ENCODE measurements at regions not wholly inside any gene's neighbourhood (a gene's known extent, or its start where the extent isn't known, plus 50 kb on each side); places are given as distances from the start of the nearest gene placed in this dataset.

DNA sequence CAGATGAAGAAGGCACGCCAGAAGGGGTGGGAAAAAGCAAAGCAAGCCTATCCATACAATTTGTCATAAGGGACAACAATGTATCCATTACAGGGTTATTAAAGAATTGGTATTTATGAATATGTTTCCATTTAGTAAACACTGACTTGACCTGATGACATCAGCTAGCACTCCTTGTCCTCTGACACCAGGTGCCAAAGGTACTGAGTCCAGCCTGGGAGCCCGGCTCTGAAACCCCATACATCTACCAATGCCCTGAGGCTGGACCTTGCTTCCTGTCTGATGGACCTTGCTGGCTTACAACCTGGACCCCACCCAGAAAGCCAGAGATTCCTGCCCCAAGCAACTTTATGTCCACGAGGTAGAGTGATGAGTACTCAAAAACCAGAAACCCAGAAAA, 263.0 kb upstream of the ATP11B start:
- Histone ChIP-seq H3K9me3 (no peaks in the 10 kb centered on the region), H3K27me3 (replicated peaks in 1 of 2; ENCODE audit: control insufficient read depth in 2 of 2, extremely low read depth in 1 of 2, insufficient read depth in 2 of 2, low read length in 1 of 2) (peaks cover 0 to 5% of the 10 kb centered on the region in 2 experiments), H3K27ac (ENCODE audit: low read length) (no peak overlapping the region), H3K36me3 (ENCODE audit: control insufficient read depth in 2 of 2, extremely low read depth in 1 of 2, insufficient read depth in 1 of 2, low read length in 1 of 2) (no peaks in the 10 kb centered on the region), H3K4me3 (ENCODE audit: control insufficient read depth in 1 of 2, extremely low read depth in 1 of 2, low read length in 1 of 2) (no peak overlapping the region), H3K4me1 (ENCODE audit: control insufficient read depth in 1 of 2, extremely low read depth in 1 of 2, insufficient read depth in 2 of 2, low read length in 2 of 2) (no peaks in the 10 kb centered on the region)
- CTCF ChIA-PET: no interaction called here
- Mint-ChIP-seq H3K4me1 (no peaks in the 10 kb centered on the region), H3K9me3 (peaks cover 0 to 8% (median 1%) of the 10 kb centered on the region in 3 donors), H3K4me3 (no peak overlapping the region), H3K27me3 (peaks cover 2 to 12% of the 10 kb centered on the region in 2 donors), H3K36me3 (no peaks in the 10 kb centered on the region), H3K27ac (peak overlapping the region in 1 of 2 donors; percentile 20)
- DNase-seq (no peak), ATAC-seq (replicated peaks in 1 of 4) (no peak)
- POLR2A ChIA-PET: no interaction called here
- WGBS (ENCODE audit: insufficient coverage): 100% methylated on average over 1 of the region's 3 CpGs

- Mint-ChIP-seq H3K4me3 (no peak overlapping the region), H3K27ac (no peak overlapping the region), H3K4me1 (no peaks in the 10 kb centered on the region), H3K27me3 (peaks cover 0 to 12% of the 10 kb centered on the region in 2 donors), H3K9me3 (peaks cover 0 to 9% (median 5%) of the 10 kb centered on the region in 3 donors), H3K36me3 (no peaks in the 10 kb centered on the region)
- Histone ChIP-seq H3K9me3 (no peaks in the 10 kb centered on the region), H3K27ac (ENCODE audit: low read length) (no peak overlapping the region), H3K4me3 (ENCODE audit: control insufficient read depth in 1 of 2, extremely low read depth in 1 of 2, low read length in 1 of 2) (no peak overlapping the region), H3K27me3 (replicated peaks in 1 of 2; ENCODE audit: control insufficient read depth in 2 of 2, extremely low read depth in 1 of 2, insufficient read depth in 2 of 2, low read length in 1 of 2) (peaks cover 0 to 5% of the 10 kb centered on the region in 2 experiments), H3K36me3 (ENCODE audit: control insufficient read depth in 2 of 2, extremely low read depth in 1 of 2, insufficient read depth in 1 of 2, low read length in 1 of 2) (no peaks in the 10 kb centered on the region), H3K4me1 (ENCODE audit: control insufficient read depth in 1 of 2, extremely low read depth in 1 of 2, insufficient read depth in 2 of 2, low read length in 2 of 2) (no peaks in the 10 kb centered on the region)
- WGBS (ENCODE audit: insufficient coverage): 100% methylated on average over 1 of the region's 2 CpGs
- ATAC-seq (replicated peaks in 1 of 4) (no peak), DNase-seq (no peak)
- ChIA-PET CTCF (no interaction called here), POLR2A (no interaction called here)
These were observed 259.9 kb upstream of the ATP11B start for GRCh38 chr3:182533394-182533793.

DNA sequence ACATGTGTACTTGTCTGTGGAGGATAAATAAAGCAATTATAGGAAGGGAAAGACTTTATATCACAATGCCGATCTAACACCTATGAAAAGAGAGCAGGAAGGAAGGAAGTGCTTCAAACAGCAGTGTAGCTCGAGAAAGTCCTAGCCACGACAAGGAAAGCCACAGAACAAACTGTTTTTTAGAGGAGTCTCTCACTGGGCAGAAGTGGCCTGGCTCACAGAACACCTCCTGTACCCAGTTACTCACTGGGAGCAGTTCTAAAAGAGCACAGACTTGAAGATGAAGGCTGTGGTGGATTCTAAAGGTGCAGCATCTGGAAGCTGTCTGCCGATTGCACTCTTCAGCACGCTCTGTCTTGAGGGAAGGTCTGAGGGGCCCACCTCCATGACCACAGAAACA, 248.8 kb upstream of the ATP11B start:
- Mint-ChIP-seq H3K27me3 (peaks cover 3 to 4% of the 10 kb centered on the region in 2 donors), H3K27ac (no peak overlapping the region), H3K9me3 (peaks cover 0 to 7% (median 2%) of the 10 kb centered on the region in 3 donors), H3K4me1 (no peaks in the 10 kb centered on the region), H3K4me3 (no peak overlapping the region), H3K36me3 (no peaks in the 10 kb centered on the region)
- DNase-seq: no peak
- Histone ChIP-seq H3K36me3 (ENCODE audit: control insufficient read depth in 2 of 2, extremely low read depth in 1 of 2, insufficient read depth in 1 of 2, low read length in 1 of 2) (no peaks in the 10 kb centered on the region), H3K27ac (ENCODE audit: low read length) (no peak overlapping the region), H3K27me3 (replicated peaks in 1 of 2; ENCODE audit: control insufficient read depth in 2 of 2, extremely low read depth in 1 of 2, insufficient read depth in 2 of 2, low read length in 1 of 2) (no peaks in the 10 kb centered on the region), H3K4me3 (ENCODE audit: control insufficient read depth in 1 of 2, extremely low read depth in 1 of 2, low read length in 1 of 2) (no peak overlapping the region), H3K9me3 (no peaks in the 10 kb centered on the region), H3K4me1 (ENCODE audit: control insufficient read depth in 1 of 2, extremely low read depth in 1 of 2, insufficient read depth in 2 of 2, low read length in 2 of 2) (no peaks in the 10 kb centered on the region)
- no peak for ATAC-seq (replicated peaks in 1 of 4)
- ChIA-PET CTCF (no interaction called here), POLR2A (no interaction called here)
- WGBS (ENCODE audit: insufficient coverage): 0% methylated on average over 2 of the region's 5 CpGs

GRCh38 chr3:182562274-182562673, 231.0 kb upstream of the ATP11B start:
- Histone ChIP-seq H3K4me1 (ENCODE audit: control insufficient read depth in 1 of 2, extremely low read depth in 1 of 2, insufficient read depth in 2 of 2, low read length in 2 of 2) (no peaks in the 10 kb centered on the region), H3K4me3 (ENCODE audit: control insufficient read depth in 1 of 2, extremely low read depth in 1 of 2, low read length in 1 of 2) (no peak overlapping the region), H3K9me3 (no peaks in the 10 kb centered on the region), H3K27ac (ENCODE audit: low read length) (no peak overlapping the region), H3K27me3 (replicated peaks in 1 of 2; ENCODE audit: control insufficient read depth in 2 of 2, extremely low read depth in 1 of 2, insufficient read depth in 2 of 2, low read length in 1 of 2) (no peaks in the 10 kb centered on the region), H3K36me3 (ENCODE audit: control insufficient read depth in 2 of 2, extremely low read depth in 1 of 2, insufficient read depth in 1 of 2, low read length in 1 of 2) (no peaks in the 10 kb centered on the region)
- no peaks in the 10 kb centered on the region for H3K4me1 Mint-ChIP-seq
- no peaks in the 10 kb centered on the region for H3K36me3 Mint-ChIP-seq
- peaks cover 15 to 16% of the 10 kb centered on the region in 2 donors for H3K27me3 Mint-ChIP-seq
- WGBS (ENCODE audit: insufficient coverage): no CpG with 5 or more reads among the region's 2 CpGs
- ChIA-PET CTCF (no interaction called here), POLR2A (no interaction called here)
- peaks cover 0 to 16% (median 3%) of the 10 kb centered on the region in 3 donors for H3K9me3 Mint-ChIP-seq
- no peak overlapping the region for H3K4me3 Mint-ChIP-seq
- ATAC-seq (replicated peaks in 1 of 4): no peak
- no peak overlapping the region for H3K27ac Mint-ChIP-seq
- no peak for DNase-seq

DNA sequence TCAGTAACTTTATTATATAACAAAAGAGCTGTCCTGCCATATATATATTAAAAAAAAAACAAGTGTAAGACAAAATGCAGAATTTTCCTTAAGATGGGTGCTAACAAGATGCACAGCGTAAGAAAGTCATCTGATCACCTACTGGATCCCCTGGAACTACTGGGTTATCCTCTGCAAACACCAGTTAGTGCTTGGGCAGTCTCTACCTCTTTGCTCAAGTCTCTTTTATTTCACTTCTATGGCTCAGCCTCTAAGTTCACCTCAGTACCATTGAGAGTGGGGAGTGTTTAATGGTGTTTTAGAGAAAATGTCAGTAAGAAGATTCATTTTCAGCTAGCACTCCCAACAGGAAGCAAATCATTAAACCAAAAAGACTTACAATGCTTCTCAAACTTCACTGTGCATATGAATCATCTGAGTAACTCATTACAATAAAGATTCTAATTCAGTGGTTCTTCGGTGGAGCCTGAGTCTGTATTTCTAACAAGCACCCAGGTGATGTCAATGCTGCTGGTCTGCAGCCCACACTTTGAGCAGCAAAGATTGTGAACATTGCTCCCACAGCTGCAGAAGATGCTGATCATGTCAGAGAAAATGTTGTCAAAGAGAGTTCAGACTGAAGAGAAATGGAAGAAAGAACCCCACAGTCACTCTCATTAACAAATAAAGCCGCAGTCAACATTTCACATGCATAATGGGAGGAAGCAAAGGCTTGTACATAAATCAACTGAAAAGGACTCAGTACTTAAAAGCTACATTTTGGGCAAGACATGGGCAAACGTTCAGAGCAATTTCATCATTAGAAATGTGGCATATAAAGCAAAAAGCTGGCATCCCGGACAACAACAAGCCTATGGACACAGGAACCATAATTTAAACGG, 227.1 kb upstream of the ATP11B start:
- Mint-ChIP-seq H3K9me3 (peaks cover 0 to under 1% (median 0%) of the 10 kb centered on the region in 3 donors), H3K4me3 (no peak overlapping the region), H3K36me3 (no peaks in the 10 kb centered on the region), H3K4me1 (no peaks in the 10 kb centered on the region), H3K27ac (no peak overlapping the region), H3K27me3 (peaks cover 5 to 12% of the 10 kb centered on the region in 2 donors)
- H3K36me3 ChIP-seq (ENCODE audit: control insufficient read depth in 2 of 2, extremely low read depth in 1 of 2, insufficient read depth in 1 of 2, low read length in 1 of 2): no peaks in the 10 kb centered on the region
- no peaks in the 10 kb centered on the region for H3K4me1 ChIP-seq (ENCODE audit: control insufficient read depth in 1 of 2, extremely low read depth in 1 of 2, insufficient read depth in 2 of 2, low read length in 2 of 2)
- ChIA-PET CTCF (no interaction called here), POLR2A (no interaction called here)
- WGBS (ENCODE audit: insufficient coverage): 80% methylated on average over 1 of the region's 6 CpGs
- H3K4me3 ChIP-seq (ENCODE audit: control insufficient read depth in 1 of 2, extremely low read depth in 1 of 2, low read length in 1 of 2): no peak overlapping the region
- H3K27me3 ChIP-seq (replicated peaks in 1 of 2; ENCODE audit: control insufficient read depth in 2 of 2, extremely low read depth in 1 of 2, insufficient read depth in 2 of 2, low read length in 1 of 2): no peaks in the 10 kb centered on the region
- H3K27ac ChIP-seq (ENCODE audit: low read length): no peak overlapping the region
- ATAC-seq (replicated peaks in 1 of 4): no peak
- DNase-seq: no peak
- no peaks in the 10 kb centered on the region for H3K9me3 ChIP-seq

DNA sequence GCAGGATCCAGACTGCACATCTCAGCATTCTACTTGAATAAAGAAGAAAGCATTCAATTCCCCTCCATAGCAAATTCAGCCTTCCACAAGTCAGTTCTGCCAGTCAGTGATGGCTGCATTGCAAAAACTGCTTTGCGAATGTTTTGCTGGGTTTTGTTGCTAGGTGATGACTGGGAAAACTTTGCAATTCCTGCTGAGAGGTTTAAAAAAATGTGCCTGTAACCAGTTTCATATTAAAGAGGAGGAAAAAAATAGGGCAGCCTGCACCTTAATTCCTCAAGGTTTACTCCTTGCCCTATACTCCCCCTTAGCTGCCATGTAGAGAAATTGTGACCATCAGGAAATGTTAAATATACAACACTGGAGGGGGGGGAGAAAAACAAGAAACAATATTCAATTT, 225.6 kb upstream of the ATP11B start:
- Mint-ChIP-seq H3K36me3 (no peaks in the 10 kb centered on the region), H3K27ac (no peak overlapping the region), H3K4me3 (no peak overlapping the region), H3K27me3 (peaks cover 1 to 9% of the 10 kb centered on the region in 2 donors), H3K9me3 (no peaks in the 10 kb centered on the region), H3K4me1 (no peaks in the 10 kb centered on the region)
- ChIA-PET POLR2A (no interaction called here), CTCF (no interaction called here)
- no peak for ATAC-seq (replicated peaks in 1 of 4)
- Histone ChIP-seq H3K36me3 (ENCODE audit: control insufficient read depth in 2 of 2, extremely low read depth in 1 of 2, insufficient read depth in 1 of 2, low read length in 1 of 2) (no peaks in the 10 kb centered on the region), H3K27ac (ENCODE audit: low read length) (no peak overlapping the region), H3K9me3 (no peaks in the 10 kb centered on the region), H3K4me1 (ENCODE audit: control insufficient read depth in 1 of 2, extremely low read depth in 1 of 2, insufficient read depth in 2 of 2, low read length in 2 of 2) (no peaks in the 10 kb centered on the region), H3K27me3 (replicated peaks in 1 of 2; ENCODE audit: control insufficient read depth in 2 of 2, extremely low read depth in 1 of 2, insufficient read depth in 2 of 2, low read length in 1 of 2) (peaks cover 0 to 9% of the 10 kb centered on the region in 2 experiments), H3K4me3 (ENCODE audit: control insufficient read depth in 1 of 2, extremely low read depth in 1 of 2, low read length in 1 of 2) (no peak overlapping the region)
- DNase-seq: no peak
- WGBS (ENCODE audit: insufficient coverage): no CpG with 5 or more reads among the region's 1 CpG
